SK-N-SH treated with all-trans-retinoic acid at 6 μM for 48 hours (cell line): ENCODE measurements at regions not wholly inside any gene's neighbourhood (a gene's known extent, or its start where the extent isn't known, plus 50 kb on each side); places are given as distances from the start of the nearest gene placed in this dataset.
"Not testable (repeated sequence)": the region's sequence is repeated elsewhere in the genome, so short reads cannot be mapped to it uniquely, and the experiment has no call there.

ENCODE experiments used
- CREB5 ChIP-seq: fragments of 250-450 bp; sonication (Bioruptor Pico); IDR thresholded peaks from 2 replicates; pipeline ENCODE4 v1.5.1; 2020; ENCODE audit warnings: low read depth, mild to moderate bottlenecking, moderate library complexity
- PATZ1 ChIP-seq: fragments of 250-450 bp; sonication (Bioruptor Pico); IDR thresholded peaks from 2 replicates; pipeline ENCODE4 v1.8.0; 2020; ENCODE audit warnings: mild to moderate bottlenecking, moderate library complexity, borderline replicate concordance

GRCh38 chr4:171229354-171229753 is 583.9 kb upstream of the GALNTL6 start:
- not testable (repeated sequence) for TF ChIP-seq PATZ1, CREB5 (CRISPR knock-in tag)
